M059J (cell line): ENCODE measurements at regions not wholly inside any gene's neighbourhood (a gene's known extent, or its start where the extent isn't known, plus 50 kb on each side); places are given as distances from the start of the nearest gene placed in this dataset.

Experiments
- DNase-seq: peaks from one replicate; pipeline ENCODE4 v3.0.0-alpha.2; 2012; ENCODE audit warnings: low read depth

GRCh38 chr20:62580052-62580451 is 62.3 kb upstream of the SLCO4A1 start:
- DNase-seq, result no peak

- DNase-seq, result no peak
Measured at GRCh38 chr20:62580733-62581132, 61.6 kb upstream of the SLCO4A1 start.

- no peak for DNase-seq
Measured at GRCh38 chr20:62581308-62581707, 61.0 kb upstream of the SLCO4A1 start.

- no peak for DNase-seq
Measured at GRCh38 chr20:62581806-62582205, 60.5 kb upstream of the SLCO4A1 start.

GRCh38 chr20:62583424-62583920 is 58.8 kb upstream of the SLCO4A1 start:
- DNase-seq, result peak; percentile 60

GRCh38 chr20:62584671-62585460 is 57.4 kb upstream of the SLCO4A1 start:
- DNase-seq, result no peak

GRCh38 chr20:62585461-62585970 is 56.8 kb upstream of the SLCO4A1 start:
- DNase-seq, result no peak

GRCh38 chr20:62586799-62587198 is 55.5 kb upstream of the SLCO4A1 start:
- no peak for DNase-seq

- DNase-seq, result peak; percentile 93
Measured at GRCh38 chr20:62587757-62588402, 54.4 kb upstream of the SLCO4A1 start.

- peak; percentile 96 for DNase-seq
Measured at GRCh38 chr20:62588458-62589149, 53.7 kb upstream of the SLCO4A1 start.

GRCh38 chr20:62589150-62589498 is 53.2 kb upstream of the SLCO4A1 start:
- no peak for DNase-seq

- no peak for DNase-seq
Measured at GRCh38 chr20:62589720-62590119, 52.6 kb upstream of the SLCO4A1 start.

- DNase-seq, result peak; percentile 98
Measured at GRCh38 chr20:62590309-62591121, 51.8 kb upstream of the SLCO4A1 start.

- DNase-seq, result no peak
Measured at GRCh38 chr20:62591122-62591468, 51.2 kb upstream of the SLCO4A1 start.

- no peak for DNase-seq
Measured at GRCh38 chr20:62591591-62591990, 50.7 kb upstream of the SLCO4A1 start.
